ENCODE measurements at regions not wholly inside any gene's neighbourhood (a gene's known extent, or its start where the extent isn't known, plus 50 kb on each side); places are given as distances from the start of the nearest gene placed in this dataset.

DNA sequence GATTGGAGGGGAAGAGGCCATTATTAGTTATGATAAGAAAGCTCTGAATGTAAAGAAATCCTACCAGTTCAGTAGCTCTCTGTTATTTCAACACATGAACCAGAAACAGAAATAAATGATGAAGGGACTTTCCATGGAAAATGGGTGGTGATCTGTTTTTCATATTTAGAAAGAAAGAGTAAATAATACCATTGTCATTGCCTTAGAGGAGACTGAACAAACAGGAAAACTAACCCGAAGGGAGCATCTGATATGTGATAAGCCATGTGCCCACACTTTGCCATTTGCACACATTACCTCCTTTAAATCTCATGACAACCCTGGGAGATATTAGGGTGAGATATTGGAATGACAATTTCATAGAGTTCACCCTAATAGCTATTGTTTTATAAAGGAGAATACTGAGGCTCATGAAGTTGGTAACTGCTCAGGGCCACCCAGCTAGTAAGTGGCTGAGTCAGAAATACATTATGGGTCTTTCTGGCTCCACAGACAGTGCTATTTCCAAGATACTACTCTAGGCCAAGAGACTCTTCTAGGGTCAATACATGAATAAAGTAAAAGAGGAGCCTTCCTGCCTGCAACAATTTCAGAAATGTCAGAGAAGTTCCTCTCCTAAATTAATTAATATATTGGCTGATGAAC is 111.0 kb upstream of the SLIT3 start:
- H3K4me1 Mint-ChIP-seq, result peaks cover 7% of the 10 kb centered on the region
- no peaks in the 10 kb centered on the region for H3K36me3 Mint-ChIP-seq (ENCODE audit: low read depth)
- H3K27ac Mint-ChIP-seq (ENCODE audit: unreplicated experiment), result no peak overlapping the region
- no peaks in the 10 kb centered on the region for H3K27me3 Mint-ChIP-seq (ENCODE audit: low read depth)
- TF ChIP-seq, protein P1, sequence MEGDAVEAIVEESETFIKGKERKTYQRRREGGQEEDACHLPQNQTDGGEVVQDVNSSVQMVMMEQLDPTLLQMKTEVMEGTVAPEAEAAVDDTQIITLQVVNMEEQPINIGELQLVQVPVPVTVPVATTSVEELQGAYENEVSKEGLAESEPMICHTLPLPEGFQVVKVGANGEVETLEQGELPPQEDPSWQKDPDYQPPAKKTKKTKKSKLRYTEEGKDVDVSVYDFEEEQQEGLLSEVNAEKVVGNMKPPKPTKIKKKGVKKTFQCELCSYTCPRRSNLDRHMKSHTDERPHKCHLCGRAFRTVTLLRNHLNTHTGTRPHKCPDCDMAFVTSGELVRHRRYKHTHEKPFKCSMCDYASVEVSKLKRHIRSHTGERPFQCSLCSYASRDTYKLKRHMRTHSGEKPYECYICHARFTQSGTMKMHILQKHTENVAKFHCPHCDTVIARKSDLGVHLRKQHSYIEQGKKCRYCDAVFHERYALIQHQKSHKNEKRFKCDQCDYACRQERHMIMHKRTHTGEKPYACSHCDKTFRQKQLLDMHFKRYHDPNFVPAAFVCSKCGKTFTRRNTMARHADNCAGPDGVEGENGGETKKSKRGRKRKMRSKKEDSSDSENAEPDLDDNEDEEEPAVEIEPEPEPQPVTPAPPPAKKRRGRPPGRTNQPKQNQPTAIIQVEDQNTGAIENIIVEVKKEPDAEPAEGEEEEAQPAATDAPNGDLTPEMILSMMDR (conservative IDR thresholded peaks at IDR 0.05), result no peak
- H3K9me3 Mint-ChIP-seq, result no peaks in the 10 kb centered on the region
- DNase-seq (ENCODE audit: low read depth, low spot score), result no peak
- H3K4me3 Mint-ChIP-seq, result no peak overlapping the region

DNA sequence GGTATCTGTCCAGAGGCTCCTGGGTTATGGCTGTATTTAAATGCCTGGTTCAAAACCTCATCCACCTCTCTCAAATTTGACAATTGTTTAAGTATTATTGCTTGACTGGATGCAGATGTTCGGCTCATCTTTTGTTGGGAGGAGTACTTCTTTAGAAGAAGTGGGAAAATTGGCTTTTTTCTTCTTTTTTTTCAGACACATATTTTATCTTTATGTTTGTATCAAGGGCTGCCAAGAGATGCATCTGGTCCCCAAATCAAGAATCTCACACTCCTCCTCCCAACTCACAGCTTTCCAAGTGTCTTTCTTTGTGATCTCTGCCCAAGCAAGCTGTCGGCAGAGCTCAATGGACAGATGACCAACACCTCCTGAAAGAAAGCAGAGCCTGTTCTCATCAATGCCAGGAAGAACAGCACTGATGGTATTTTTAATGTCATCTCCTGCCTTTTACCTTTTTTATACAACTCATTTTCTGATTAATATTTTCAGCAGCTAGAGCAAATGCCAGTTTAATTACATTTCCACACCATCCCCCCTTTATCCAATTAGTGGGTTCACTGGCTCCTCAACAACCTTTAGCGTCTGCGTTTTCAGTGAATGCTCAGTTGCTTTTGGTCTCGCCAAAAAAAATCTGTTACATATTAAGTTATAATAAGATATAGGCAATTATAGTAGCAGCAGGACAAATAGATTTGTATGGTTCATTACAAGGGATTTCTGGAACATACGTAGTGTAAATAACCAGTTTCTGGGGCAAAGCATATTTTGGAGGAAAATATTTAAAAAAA is 110.3 kb upstream of the SLIT3 start:
- DNase-seq (ENCODE audit: low read depth, low spot score), result no peak
- TF ChIP-seq, protein P1 (conservative IDR thresholded peaks at IDR 0.05), result no peak
- Mint-ChIP-seq H3K27me3 (ENCODE audit: low read depth) (no peaks in the 10 kb centered on the region), H3K9me3 (no peaks in the 10 kb centered on the region), H3K27ac (ENCODE audit: unreplicated experiment) (no peak overlapping the region), H3K36me3 (ENCODE audit: low read depth) (no peaks in the 10 kb centered on the region), H3K4me1 (no peaks in the 10 kb centered on the region), H3K4me3 (no peak overlapping the region)

DNA sequence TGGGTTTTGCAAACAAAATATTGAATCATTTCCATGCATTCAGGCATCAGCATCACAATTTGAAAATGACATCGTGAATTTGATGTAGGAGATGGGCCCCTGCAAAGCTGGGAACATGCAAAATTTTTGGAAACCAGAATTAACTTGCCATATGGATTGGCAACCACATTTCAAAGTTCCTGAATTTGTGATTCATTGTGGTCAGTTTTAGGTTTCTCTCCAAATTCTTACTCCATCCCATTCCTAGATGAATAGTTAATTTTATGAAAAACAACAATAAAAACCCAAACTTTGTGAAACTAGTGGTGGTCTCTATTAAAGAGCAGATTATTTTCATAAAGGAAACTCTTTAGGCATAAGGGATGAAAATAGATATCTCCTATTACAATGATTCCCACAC is 107.8 kb upstream of the SLIT3 start:
- TF ChIP-seq, protein P1 (conservative IDR thresholded peaks at IDR 0.05), result no peak
- Mint-ChIP-seq H3K4me1 (no peaks in the 10 kb centered on the region), H3K9me3 (no peaks in the 10 kb centered on the region)

DNA sequence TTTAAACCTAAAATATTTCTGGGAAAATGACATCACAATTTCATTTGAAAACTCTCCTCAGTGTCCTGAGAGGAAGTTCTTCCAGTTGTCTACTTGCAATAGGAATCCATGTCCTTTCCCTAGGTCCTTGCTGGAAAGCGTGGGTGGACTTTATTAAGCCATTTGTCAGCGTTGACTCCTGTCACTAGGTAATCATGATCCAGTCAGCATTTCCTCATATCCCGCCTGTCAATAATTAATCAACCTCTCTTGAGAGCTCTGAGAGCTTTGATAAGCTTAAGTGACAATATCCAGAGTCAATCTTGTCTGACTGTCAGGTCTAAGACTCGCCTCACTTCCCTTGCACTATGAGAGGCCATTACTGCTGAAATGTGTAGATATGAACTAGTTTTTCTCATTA is 107.2 kb upstream of the SLIT3 start:
- Mint-ChIP-seq H3K27me3 (ENCODE audit: low read depth) (no peaks in the 10 kb centered on the region), H3K36me3 (ENCODE audit: low read depth) (no peaks in the 10 kb centered on the region), H3K4me3 (no peak overlapping the region), H3K9me3 (no peaks in the 10 kb centered on the region), H3K27ac (ENCODE audit: unreplicated experiment) (no peak overlapping the region), H3K4me1 (no peaks in the 10 kb centered on the region)
- no peak for DNase-seq (ENCODE audit: low read depth, low spot score)
- TF ChIP-seq, protein P1 (conservative IDR thresholded peaks at IDR 0.05), result no peak

More for the DNA sequence above, 107.8 kb upstream of the SLIT3 start:
- Mint-ChIP-seq H3K27ac (ENCODE audit: unreplicated experiment) (no peak overlapping the region), H3K36me3 (ENCODE audit: low read depth) (no peaks in the 10 kb centered on the region), H3K4me3 (no peak overlapping the region), H3K27me3 (ENCODE audit: low read depth) (no peaks in the 10 kb centered on the region)
- DNase-seq (ENCODE audit: low read depth, low spot score), result no peak

DNA sequence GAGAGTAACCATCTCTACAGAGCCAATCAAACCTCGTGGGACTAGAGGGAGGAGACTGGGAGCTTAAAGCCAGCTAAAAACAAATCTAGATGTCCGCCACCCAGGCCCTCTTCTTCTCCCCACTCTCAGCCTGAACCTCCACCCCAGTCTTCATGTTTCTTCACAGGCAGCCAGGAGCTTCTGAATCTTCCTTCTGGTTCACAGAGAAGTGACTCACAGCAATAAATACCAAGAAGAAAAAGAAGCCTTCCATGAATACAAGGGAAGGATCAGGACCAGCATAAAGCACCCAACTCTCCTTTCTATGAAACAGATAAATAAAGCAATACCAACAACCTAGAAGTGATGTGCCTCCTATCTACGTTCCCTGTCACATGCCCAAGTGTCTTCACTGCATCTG is 103.3 kb upstream of the SLIT3 start:
- Mint-ChIP-seq H3K36me3 (ENCODE audit: low read depth) (no peaks in the 10 kb centered on the region), H3K27ac (ENCODE audit: unreplicated experiment) (no peak overlapping the region), H3K27me3 (ENCODE audit: low read depth) (peaks cover 3% of the 10 kb centered on the region), H3K4me3 (no peak overlapping the region), H3K9me3 (no peaks in the 10 kb centered on the region), H3K4me1 (no peaks in the 10 kb centered on the region)
- no peak for DNase-seq (ENCODE audit: low read depth, low spot score)
- TF ChIP-seq, protein P1 (conservative IDR thresholded peaks at IDR 0.05), result no peak

All from neural crest cell (in vitro differentiated cells).